ENCODE measurements at regions not wholly inside any gene's neighbourhood (a gene's known extent, or its start where the extent isn't known, plus 50 kb on each side); places are given as distances from the start of the nearest gene placed in this dataset.

DNA sequence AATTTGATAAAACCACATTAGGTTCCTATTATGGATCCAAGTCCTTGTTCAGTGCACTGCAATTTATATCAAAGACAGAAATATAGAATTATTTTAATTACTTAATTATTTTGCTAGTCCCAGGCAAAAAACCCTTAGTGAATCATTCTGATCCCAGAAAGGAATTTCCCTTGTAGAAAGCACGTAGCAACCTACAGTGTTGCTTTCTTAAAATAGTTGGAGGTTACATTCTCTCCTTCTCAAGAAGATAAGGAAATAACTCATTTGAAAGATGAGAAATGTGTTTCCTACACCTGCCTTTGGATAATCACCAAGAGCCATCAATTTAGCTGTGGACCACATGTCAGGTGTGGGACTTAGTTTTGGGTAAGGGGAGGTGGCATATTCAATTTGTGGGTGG is 434.9 kb downstream of the SHISA9 start:
- POLR2A ChIA-PET, result no interaction called here

More for the DNA sequence above, 434.9 kb downstream of the SHISA9 start:
- BruUV-seq (replicated peaks), result no TSS peak
- CTCF ChIA-PET (ENCODE audit: low intra/inter-chr PET ratio, low total read pairs), result no interaction called here
- H3K27me3 ChIP-seq (ENCODE audit: control insufficient read depth in 1 of 2, insufficient read depth in 2 of 2, low read length in 2 of 2), result no peaks in the 10 kb centered on the region; a peak in 1 of 5 replicates
- no peak overlapping the region for H3K4me2 ChIP-seq (ENCODE audit: low read depth, low read length)
- H3K9ac ChIP-seq (ENCODE audit: insufficient read depth, low read depth, low read length), result no peak overlapping the region
- peaks cover 1% of the 10 kb centered on the region; the same call in 1 of the 2 replicates for H3K4me1 ChIP-seq (ENCODE audit: insufficient read depth, low read length)
- H3K36me3 ChIP-seq (replicated peaks in 1 of 2; ENCODE audit: control insufficient read depth in 1 of 2, insufficient read depth in 2 of 2, low read length in 2 of 2), result no peaks in the 10 kb centered on the region
- TF ChIP-seq, protein P1, sequence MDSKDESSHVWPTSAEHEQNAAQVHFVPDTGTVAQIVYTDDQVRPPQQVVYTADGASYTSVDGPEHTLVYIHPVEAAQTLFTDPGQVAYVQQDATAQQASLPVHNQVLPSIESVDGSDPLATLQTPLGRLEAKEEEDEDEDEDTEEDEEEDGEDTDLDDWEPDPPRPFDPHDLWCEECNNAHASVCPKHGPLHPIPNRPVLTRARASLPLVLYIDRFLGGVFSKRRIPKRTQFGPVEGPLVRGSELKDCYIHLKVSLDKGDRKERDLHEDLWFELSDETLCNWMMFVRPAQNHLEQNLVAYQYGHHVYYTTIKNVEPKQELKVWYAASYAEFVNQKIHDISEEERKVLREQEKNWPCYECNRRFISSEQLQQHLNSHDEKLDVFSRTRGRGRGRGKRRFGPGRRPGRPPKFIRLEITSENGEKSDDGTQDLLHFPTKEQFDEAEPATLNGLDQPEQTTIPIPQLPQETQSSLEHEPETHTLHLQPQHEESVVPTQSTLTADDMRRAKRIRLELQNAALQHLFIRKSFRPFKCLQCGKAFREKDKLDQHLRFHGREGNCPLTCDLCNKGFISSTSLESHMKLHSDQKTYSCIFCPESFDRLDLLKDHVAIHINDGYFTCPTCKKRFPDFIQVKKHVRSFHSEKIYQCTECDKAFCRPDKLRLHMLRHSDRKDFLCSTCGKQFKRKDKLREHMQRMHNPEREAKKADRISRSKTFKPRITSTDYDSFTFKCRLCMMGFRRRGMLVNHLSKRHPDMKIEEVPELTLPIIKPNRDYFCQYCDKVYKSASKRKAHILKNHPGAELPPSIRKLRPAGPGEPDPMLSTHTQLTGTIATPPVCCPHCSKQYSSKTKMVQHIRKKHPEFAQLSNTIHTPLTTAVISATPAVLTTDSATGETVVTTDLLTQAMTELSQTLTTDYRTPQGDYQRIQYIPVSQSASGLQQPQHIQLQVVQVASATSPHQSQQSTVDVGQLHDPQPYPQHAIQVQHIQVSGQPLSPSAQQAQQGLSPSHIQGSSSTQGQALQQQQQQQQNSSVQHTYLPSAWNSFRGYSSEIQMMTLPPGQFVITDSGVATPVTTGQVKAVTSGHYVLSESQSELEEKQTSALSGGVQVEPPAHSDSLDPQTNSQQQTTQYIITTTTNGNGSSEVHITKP (CRISPR knock-in tag; IDR thresholded peaks at IDR 0.05; ENCODE audit: low read depth), result no peak
- no peak for TF ChIP-seq ATF6 (CRISPR knock-in tag; conservative IDR thresholded peaks at IDR 0.05)
- no peak for TF ChIP-seq CEBPG (CRISPR knock-in tag; IDR thresholded peaks at IDR 0.05)
- TF ChIP-seq MEIS1 (CRISPR knock-in tag; IDR thresholded peaks at IDR 0.05; ENCODE audit: borderline replicate concordance), result no peak
- no peak for TF ChIP-seq ZNF609 (CRISPR knock-in tag; IDR thresholded peaks at IDR 0.05; ENCODE audit: borderline replicate concordance)
- no peak for TF ChIP-seq FOXK2 (IDR thresholded peaks at IDR 0.05)
- TF ChIP-seq MLLT10 (CRISPR knock-in tag; IDR thresholded peaks at IDR 0.05), result no peak
- TF ChIP-seq ZNF670 (CRISPR knock-in tag; IDR thresholded peaks at IDR 0.05; ENCODE audit: borderline replicate concordance), result no peak
- TF ChIP-seq RAD21 (CRISPR knock-in tag; IDR thresholded peaks at IDR 0.05), result no peak
- TF ChIP-seq SMARCC2 (IDR thresholded peaks at IDR 0.05), result no peak
- TF ChIP-seq TEAD3 (CRISPR knock-in tag; optimal IDR thresholded peaks at IDR 0.05; ENCODE audit: borderline replicate concordance), result no peak
- no peak for TF ChIP-seq RFXAP (CRISPR knock-in tag; IDR thresholded peaks at IDR 0.05; ENCODE audit: borderline replicate concordance)
- no peaks in the 10 kb centered on the region for H4K20me1 ChIP-seq (ENCODE audit: insufficient read depth, low read length)
- H3K27ac ChIP-seq (ENCODE audit: extremely low read length, insufficient read depth, low read length), result no peak overlapping the region
- DNase-seq (ENCODE audit: low spot score) (no peak), FAIRE-seq (no peak), ATAC-seq (no peak)
- H2AFZ ChIP-seq (ENCODE audit: low read length), result no peak overlapping the region
- H3K4me3 ChIP-seq (replicated peaks in 1 of 3; ENCODE audit: insufficient read depth in 1 of 3, low read depth in 2 of 3, low read length in 3 of 3), result no peak overlapping the region
- intact Hi-C loops (cut with micrococcal nuclease; ENCODE audit: unreplicated experiment) (no loop called here), in situ Hi-C loops (cut with HindIII; ENCODE audit: extremely low pct_ligation_motif_present, low pct_unique_long_range_greater_than_20kb) (no loop called here)
- no peaks in the 10 kb centered on the region for H3K79me2 ChIP-seq (ENCODE audit: insufficient read depth, low read length)
- H3K9me3 ChIP-seq (ENCODE audit: low read length), result no peaks in the 10 kb centered on the region
- WGBS (ENCODE audit: low lambda C conversion rate), result 0% methylated on average over 1 of the region's 1 CpG
